ENCODE measurements at regions not wholly inside any gene's neighbourhood (a gene's known extent, or its start where the extent isn't known, plus 50 kb on each side); places are given as distances from the start of the nearest gene placed in this dataset.
"Not testable (repeated sequence)": the region's sequence is repeated elsewhere in the genome, so short reads cannot be mapped to it uniquely, and the experiment has no call there.

GRCh38 chr3:10665592-10665991, 150.4 kb upstream of the SLC6A11 start:
- no peak for DNase-seq (ENCODE audit: low spot score)

- no peak for DNase-seq (ENCODE audit: low spot score)
Measured at GRCh38 chr3:10666621-10667020, 149.4 kb upstream of the SLC6A11 start.

GRCh38 chr3:10667269-10667668, 148.8 kb upstream of the SLC6A11 start:
- DNase-seq (ENCODE audit: low spot score): no peak

- no peak for DNase-seq (ENCODE audit: low spot score)
Measured at GRCh38 chr3:10667901-10668476, 148.0 kb upstream of the SLC6A11 start.

- DNase-seq (ENCODE audit: low spot score): no peak
Measured at GRCh38 chr3:10669490-10670048, 146.5 kb upstream of the SLC6A11 start.

- no peak for DNase-seq (ENCODE audit: low spot score)
Measured at GRCh38 chr3:10672422-10672821, 143.6 kb upstream of the SLC6A11 start.

- DNase-seq (ENCODE audit: low spot score): no peak
Measured at GRCh38 chr3:10674578-10674977, 141.4 kb upstream of the SLC6A11 start.

- no peak for DNase-seq (ENCODE audit: low spot score)
Measured at GRCh38 chr3:10676905-10677304, 139.1 kb upstream of the SLC6A11 start.

- DNase-seq (ENCODE audit: low spot score): no peak
Measured at GRCh38 chr3:10678796-10679376, 137.1 kb upstream of the SLC6A11 start.

- DNase-seq (ENCODE audit: low spot score): no peak
Measured at GRCh38 chr3:10680796-10681195, 135.2 kb upstream of the SLC6A11 start.

- DNase-seq (ENCODE audit: low spot score): no peak
Measured at GRCh38 chr3:10682692-10683091, 133.3 kb upstream of the SLC6A11 start.

- DNase-seq (ENCODE audit: low spot score): no peak
Measured at GRCh38 chr3:10683106-10683505, 132.9 kb upstream of the SLC6A11 start.

GRCh38 chr3:10688126-10688525, 127.9 kb upstream of the SLC6A11 start:
- DNase-seq (ENCODE audit: low spot score): no peak

GRCh38 chr3:10688548-10689172, 127.4 kb upstream of the SLC6A11 start:
- DNase-seq (ENCODE audit: low spot score): no peak

- no peak for DNase-seq (ENCODE audit: low spot score)
Measured at GRCh38 chr3:10692039-10692622, 123.9 kb upstream of the SLC6A11 start.

- no peak for DNase-seq (ENCODE audit: low spot score)
Measured at GRCh38 chr3:10693457-10693856, 122.6 kb upstream of the SLC6A11 start.

GRCh38 chr3:10694179-10694578, 121.8 kb upstream of the SLC6A11 start:
- no peak for DNase-seq (ENCODE audit: low spot score)

GRCh38 chr3:10695186-10695585, 120.8 kb upstream of the SLC6A11 start:
- not testable (repeated sequence) for DNase-seq (ENCODE audit: low spot score)

- DNase-seq (ENCODE audit: low spot score): no peak
Measured at GRCh38 chr3:10695595-10696285, 120.3 kb upstream of the SLC6A11 start.

- DNase-seq (ENCODE audit: low spot score): no peak
Measured at GRCh38 chr3:10697918-10698317, 118.1 kb upstream of the SLC6A11 start.

- DNase-seq (ENCODE audit: low spot score): no peak
Measured at GRCh38 chr3:10700821-10701220, 115.2 kb upstream of the SLC6A11 start.

- DNase-seq (ENCODE audit: low spot score): no peak
Measured at GRCh38 chr3:10702961-10703740, 112.9 kb upstream of the SLC6A11 start.

Measured in left forelimb (tissue), 1 donor.